SJCRH30 (cell line): ENCODE measurements at regions not wholly inside any gene's neighbourhood (a gene's known extent, or its start where the extent isn't known, plus 50 kb on each side); places are given as distances from the start of the nearest gene placed in this dataset.

ENCODE experiments used
- DNase-seq, 2 experiments: peaks; one replicate each; pipeline ENCODE4 v3.0.0-alpha.2; 2015 to 2020
- H3K27ac ChIP-seq: fragments of 250-450 bp; sonication (Bioruptor Pico); 2 replicates; pipeline ENCODE4 v1.5.1; 2020; ENCODE audit warnings: mild to moderate bottlenecking, moderate library complexity
- H3K27me3 ChIP-seq: fragments of 250-450 bp; sonication (Bioruptor Pico); 2 replicates; pipeline ENCODE4 v1.5.1; 2020; ENCODE audit warnings: mild to moderate bottlenecking, moderate library complexity
- H3K36me3 ChIP-seq: fragments of 250-450 bp; sonication (Bioruptor Pico); 2 replicates; pipeline ENCODE4 v1.5.1; 2020; ENCODE audit warnings: mild to moderate bottlenecking, moderate library complexity
- H3K4me1 ChIP-seq: fragments of 250-450 bp; sonication (Bioruptor Pico); 2 replicates; pipeline ENCODE4 v1.5.1; 2020; ENCODE audit warnings: mild to moderate bottlenecking, moderate library complexity
- H3K4me3 ChIP-seq: fragments of 250-450 bp; sonication (Bioruptor Pico); 2 replicates; pipeline ENCODE4 v1.5.1; 2020; ENCODE audit warnings: mild to moderate bottlenecking, moderate library complexity
- H3K9me3 ChIP-seq: fragments of 250-450 bp; sonication (Bioruptor Pico); replicated peaks from 2 replicates; pipeline ENCODE4 v1.5.1; 2020; ENCODE audit warnings: mild to moderate bottlenecking, moderate library complexity

DNA sequence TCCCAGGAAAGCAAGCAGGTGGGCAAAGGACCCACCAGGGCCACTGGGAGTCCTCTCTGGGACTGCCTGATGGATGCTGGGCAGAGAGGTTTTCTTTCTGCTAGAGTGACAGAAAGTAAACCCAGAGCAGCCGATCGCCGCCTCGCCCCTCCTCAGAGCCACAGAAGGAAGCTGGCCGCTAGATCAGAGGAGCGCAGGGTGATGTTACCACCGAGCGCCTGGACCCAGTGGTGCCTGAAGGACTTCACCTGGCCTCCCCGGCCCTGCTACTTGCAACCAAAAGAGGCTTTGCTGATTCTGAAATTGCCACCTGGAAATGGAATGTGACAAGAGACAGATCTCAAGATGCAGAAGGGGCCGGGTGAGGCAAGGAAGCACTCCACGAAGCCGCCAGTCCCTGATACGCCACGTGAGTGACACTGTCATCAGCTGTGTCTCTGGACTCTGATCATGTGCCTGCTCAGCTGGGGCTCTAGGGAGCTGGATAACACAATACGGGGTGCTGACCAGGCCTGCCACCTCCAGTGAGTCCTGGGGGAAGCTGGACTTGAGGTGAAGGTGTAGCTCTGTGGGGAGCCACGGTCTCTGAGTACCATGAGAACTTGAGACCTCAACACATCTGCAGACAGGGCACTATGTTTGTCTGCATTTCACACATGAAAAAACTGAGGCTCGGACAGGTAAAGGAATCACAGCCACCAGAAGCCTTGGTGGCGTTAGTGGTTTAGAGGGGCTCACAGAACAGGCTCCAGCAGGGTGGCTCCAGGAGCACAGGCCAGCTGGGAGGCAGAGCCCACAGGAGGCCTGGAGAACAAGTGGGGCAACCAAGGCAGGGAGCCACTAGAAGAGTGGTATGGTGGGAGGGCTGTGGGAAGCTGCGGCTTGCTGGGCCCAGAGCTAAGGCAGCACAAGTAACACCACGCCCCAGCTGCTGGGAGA is 137.9 kb upstream of the PRR20G start:
- peaks cover 10% of the 10 kb centered on the region; the same call in 1 of the 2 replicates for H3K27me3 ChIP-seq
- no peak for DNase-seq
- no peaks in the 10 kb centered on the region for H3K36me3 ChIP-seq
- H3K4me1 ChIP-seq, result no peaks in the 10 kb centered on the region; the same call in 1 of the 2 replicates
- no peak overlapping the region for H3K27ac ChIP-seq
- no peaks in the 10 kb centered on the region for H3K9me3 ChIP-seq
- no peak overlapping the region for H3K4me3 ChIP-seq

DNA sequence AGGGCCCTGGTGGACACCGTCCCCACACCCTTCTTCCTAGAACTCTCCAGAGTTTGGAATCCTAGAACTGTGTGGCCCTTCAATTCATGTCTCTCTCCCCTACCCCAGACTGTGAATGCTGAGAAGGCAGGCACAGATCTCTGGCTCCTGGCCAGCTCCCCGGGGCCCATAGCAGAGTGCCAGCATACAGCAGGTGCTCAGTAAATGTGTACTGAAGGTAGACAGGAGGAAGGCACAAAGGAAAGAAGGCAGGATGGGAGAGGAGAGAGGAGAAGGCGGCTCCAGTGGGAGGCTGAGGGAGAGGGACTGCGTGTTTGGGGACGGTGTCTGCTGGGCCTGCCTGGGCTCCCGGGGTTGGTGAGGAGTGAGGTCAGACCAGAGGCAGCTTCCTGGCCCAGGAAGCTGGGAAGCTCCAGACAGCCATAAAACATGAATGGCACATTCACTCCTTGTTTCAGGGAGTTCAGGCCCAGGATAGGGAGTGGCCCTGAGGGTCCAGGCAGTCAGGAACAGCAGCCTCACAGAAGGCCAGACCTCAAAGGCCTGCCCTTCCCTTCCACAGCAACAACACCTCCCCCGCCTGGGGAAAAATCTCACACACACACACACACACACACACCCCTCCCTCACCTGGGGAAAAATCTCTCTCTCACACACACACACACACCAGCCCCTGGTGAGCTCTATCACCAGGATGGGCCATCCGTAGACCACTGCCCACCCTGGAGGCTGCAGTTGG is 137.1 kb upstream of the PRR20G start:
- no peaks in the 10 kb centered on the region for H3K36me3 ChIP-seq
- H3K4me1 ChIP-seq, result no peaks in the 10 kb centered on the region; the same call in 1 of the 2 replicates
- H3K27me3 ChIP-seq, result peaks cover 10% of the 10 kb centered on the region; the same call in 1 of the 2 replicates
- no peaks in the 10 kb centered on the region for H3K9me3 ChIP-seq
- no peak overlapping the region for H3K4me3 ChIP-seq
- DNase-seq, result no peak
- no peak overlapping the region for H3K27ac ChIP-seq

DNA sequence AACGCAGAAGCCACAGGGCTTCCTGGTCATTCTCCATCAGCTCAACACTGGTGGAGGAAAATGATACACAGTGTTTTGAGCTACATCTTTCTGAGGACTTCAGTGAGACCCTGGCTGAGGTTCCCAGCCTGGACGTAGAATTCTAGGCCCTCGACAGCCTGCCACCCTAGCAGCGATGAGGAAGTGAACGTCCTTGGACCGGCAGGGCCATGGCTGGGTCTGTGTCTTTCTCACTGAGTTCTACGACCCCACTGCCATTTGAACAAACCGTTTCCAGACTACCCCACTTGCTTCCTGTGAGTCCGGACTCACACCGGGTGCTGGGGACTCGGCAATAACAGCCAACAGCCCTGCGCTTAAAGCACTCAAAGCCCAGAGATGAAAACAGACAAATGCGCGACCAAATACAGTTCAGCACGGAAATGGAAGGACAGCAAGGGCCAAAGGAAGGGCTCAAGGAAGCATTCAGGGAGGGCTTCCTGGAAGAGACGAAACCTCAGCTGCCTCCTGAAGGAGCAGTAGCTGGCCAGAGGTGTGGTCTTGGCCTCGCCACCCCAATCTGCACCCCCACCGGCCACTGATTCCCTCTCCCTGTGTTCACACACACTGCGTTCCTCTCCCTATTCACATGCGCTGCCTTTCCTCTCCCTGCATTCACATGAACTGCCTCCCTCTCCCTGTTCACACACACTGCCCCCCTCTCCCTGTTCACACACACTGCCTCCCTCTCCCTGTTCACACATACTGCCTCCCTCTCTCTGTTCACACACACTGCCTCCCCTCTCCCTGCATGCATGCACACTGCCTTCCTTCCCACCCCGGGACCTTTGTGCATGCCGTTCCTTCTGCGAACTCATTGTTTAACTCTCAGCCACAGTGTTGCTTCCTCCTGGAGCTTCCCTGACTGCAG is 136.3 kb upstream of the PRR20G start:
- H3K4me1 ChIP-seq, result no peaks in the 10 kb centered on the region; the same call in 1 of the 2 replicates
- no peaks in the 10 kb centered on the region for H3K36me3 ChIP-seq
- H3K27me3 ChIP-seq, result peaks cover 10% of the 10 kb centered on the region; the same call in 1 of the 2 replicates
- H3K4me3 ChIP-seq, result no peak overlapping the region
- DNase-seq, result no peak
- H3K27ac ChIP-seq, result no peak overlapping the region
- H3K9me3 ChIP-seq, result no peaks in the 10 kb centered on the region

DNA sequence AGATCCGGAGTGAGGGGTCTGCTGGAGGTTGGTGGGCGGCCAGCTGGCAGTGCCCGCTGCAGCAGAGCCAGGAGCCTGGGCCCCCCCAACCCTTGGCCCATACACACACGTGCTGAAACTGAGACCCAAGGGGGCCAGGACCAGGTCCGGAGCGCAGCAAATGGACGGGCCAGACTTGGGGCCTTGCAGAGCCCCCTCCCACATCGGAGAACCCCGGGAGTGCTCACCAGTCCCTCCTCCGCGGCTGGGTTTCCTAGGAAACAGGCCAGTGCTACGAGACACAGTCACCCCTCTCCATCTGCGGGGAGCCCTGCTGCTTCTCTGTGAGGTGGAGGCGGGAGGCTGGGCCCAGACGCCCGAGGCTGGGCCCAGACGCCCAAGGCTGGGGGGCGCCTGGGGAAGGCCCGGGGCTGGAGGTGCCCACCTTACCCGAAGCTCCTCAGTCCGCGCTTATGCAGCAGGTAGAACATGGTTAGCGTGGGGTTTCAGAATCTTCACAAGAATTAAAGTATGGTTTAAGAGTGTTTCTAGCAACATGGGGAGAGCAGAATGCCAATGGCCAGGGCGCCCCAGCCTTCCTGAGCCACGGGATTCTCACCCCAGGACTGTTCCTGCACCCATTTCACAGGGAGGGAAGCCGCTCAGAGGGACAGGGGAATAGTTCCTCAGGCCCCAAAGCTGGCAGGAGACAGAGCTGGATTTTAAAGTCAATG is 135.0 kb upstream of the PRR20G start:
- H3K9me3 ChIP-seq, result no peaks in the 10 kb centered on the region
- H3K36me3 ChIP-seq, result no peaks in the 10 kb centered on the region
- DNase-seq, result no peak
- no peak overlapping the region for H3K27ac ChIP-seq
- no peaks in the 10 kb centered on the region; the same call in 1 of the 2 replicates for H3K4me1 ChIP-seq
- H3K4me3 ChIP-seq, result no peak overlapping the region
- peaks cover 12% of the 10 kb centered on the region; the same call in 1 of the 2 replicates for H3K27me3 ChIP-seq

DNA sequence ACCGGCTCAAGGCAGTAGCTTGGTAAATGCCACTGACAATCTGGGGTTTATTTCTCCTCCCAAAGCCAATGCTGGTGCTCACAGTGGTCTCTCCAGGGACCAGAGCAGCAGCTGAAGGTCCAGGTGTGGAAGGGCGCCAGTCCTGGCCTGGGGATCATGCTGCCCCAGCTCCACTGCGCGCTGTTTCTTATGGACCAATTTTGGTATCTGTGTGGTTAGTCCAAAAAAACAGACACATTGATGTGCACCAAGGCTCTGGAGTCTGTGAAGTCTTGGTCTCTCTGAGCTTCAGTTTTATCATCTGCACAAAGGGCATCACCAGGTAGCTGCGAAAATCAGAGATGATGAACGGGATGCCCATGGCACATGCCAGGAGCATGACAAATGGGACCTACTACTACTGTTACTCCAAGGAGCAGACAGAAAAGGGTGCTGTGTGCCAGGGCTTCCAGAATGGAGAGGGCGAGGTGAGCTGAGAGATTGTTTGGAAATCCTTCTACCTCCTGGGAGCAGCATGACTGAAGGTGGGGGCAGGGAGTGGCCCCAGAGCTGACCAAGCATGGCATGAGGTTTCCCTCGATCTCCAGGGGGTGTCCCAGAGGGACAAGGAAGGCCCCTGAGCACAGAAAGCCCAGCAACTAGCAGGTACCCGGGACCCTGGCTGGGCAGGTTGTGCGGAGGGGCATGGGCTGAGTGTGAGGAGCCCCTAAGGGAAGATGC is 134.3 kb upstream of the PRR20G start:
- H3K9me3 ChIP-seq, result no peaks in the 10 kb centered on the region
- no peak for DNase-seq
- H3K4me3 ChIP-seq, result no peak overlapping the region
- no peaks in the 10 kb centered on the region for H3K36me3 ChIP-seq
- H3K27me3 ChIP-seq, result peaks cover 17% of the 10 kb centered on the region; the same call in 1 of the 2 replicates
- no peaks in the 10 kb centered on the region; the same call in 1 of the 2 replicates for H3K4me1 ChIP-seq
- H3K27ac ChIP-seq, result no peak overlapping the region

DNA sequence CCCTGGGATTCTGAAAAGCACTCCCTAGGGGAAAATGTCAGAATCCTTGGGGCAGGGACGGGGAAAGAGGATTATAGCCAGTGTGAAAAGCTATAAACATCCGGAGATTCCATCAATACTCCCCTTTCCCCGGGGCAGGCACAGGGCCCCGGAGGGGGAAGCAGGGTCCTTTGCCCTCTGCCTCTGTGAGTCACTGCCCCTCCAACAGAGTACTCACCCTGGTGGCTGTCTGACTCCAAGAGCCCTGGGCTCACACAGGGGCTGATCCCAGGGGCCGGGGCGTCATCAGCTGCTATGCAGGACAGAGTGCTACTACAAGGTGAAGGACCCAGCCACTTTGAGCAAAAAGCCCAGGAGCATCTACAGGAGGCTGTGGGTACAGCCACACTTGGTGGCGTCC is 133.0 kb upstream of the PRR20G start:
- Histone ChIP-seq H3K4me1 (no peaks in the 10 kb centered on the region; the same call in 1 of the 2 replicates), H3K27ac (no peak overlapping the region), H3K36me3 (no peaks in the 10 kb centered on the region), H3K9me3 (no peaks in the 10 kb centered on the region), H3K27me3 (peaks cover 22% of the 10 kb centered on the region; the same call in 1 of the 2 replicates), H3K4me3 (no peak overlapping the region)
- no peak for DNase-seq

DNA sequence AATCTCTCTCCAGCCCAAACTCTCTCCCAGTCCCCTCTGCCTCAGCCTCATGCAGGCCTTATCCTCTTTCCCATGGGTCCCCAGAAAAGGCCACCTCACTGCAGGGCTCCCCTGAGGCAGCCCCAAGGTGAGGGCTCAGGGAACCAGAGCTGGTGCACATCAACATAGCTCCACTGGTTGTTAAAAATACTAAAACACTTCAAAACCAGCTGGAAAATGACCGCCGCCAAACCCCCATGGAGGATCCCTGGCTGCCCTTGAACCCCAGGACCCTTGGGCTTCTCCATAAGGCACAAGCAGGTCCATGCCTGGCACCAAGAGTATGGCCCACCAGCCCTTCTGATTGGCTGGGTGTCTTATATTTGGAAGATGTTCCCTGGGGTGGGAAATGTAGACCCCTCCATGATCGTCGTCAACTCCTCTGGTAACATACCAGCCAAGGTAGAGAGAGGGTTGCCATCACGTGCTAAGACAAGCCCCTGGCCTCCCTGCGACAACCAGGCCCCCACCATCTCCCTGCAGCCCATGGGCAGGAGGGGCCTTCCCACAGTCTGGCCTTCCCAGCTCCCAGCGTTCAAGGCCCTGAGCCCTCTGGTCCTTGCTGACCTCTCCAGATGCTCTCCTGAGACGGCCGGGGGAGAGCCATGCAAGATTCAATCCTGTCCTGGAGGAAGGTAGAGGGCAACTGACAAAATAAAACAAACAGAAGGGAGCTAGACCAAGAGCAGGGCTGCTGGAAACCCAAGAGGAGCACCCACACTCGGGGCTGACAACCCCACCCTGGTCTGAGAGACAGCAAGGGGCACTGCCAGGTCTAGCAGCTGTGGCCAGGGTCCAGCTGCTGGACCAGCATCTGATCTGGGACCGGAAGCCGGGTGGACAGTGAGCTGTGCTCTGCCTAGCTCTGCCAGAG is 132.1 kb upstream of the PRR20G start:
- DNase-seq, result no peak
- Histone ChIP-seq H3K36me3 (no peaks in the 10 kb centered on the region), H3K9me3 (no peaks in the 10 kb centered on the region), H3K4me3 (no peak overlapping the region), H3K4me1 (no peaks in the 10 kb centered on the region; the same call in 1 of the 2 replicates), H3K27ac (no peak overlapping the region), H3K27me3 (peaks cover 22% of the 10 kb centered on the region; the same call in 1 of the 2 replicates)

DNA sequence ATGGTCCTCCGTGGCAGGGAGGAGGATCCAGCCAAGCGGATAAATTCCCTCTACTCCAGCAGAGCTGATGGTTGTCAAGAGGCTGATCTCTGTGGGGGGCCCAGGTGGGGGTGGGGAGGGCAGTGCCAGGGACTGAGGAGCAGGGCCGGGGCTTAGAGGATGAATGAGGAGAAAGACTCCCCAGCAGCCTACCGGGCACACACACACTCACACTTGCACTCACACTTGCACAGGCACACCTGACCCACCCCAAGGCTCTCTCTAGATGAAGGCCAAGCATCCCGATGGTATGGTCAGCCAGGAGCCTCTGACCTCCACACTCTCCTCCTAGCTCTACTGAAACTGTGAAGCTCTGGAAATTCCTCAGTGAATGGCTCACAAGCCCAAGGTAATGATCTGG is 131.3 kb upstream of the PRR20G start:
- Histone ChIP-seq H3K4me3 (no peak overlapping the region), H3K27ac (no peak overlapping the region), H3K27me3 (peaks cover 22% of the 10 kb centered on the region; the same call in 1 of the 2 replicates), H3K4me1 (no peaks in the 10 kb centered on the region; the same call in 1 of the 2 replicates), H3K36me3 (no peaks in the 10 kb centered on the region), H3K9me3 (no peaks in the 10 kb centered on the region)
- DNase-seq, result no peak

DNA sequence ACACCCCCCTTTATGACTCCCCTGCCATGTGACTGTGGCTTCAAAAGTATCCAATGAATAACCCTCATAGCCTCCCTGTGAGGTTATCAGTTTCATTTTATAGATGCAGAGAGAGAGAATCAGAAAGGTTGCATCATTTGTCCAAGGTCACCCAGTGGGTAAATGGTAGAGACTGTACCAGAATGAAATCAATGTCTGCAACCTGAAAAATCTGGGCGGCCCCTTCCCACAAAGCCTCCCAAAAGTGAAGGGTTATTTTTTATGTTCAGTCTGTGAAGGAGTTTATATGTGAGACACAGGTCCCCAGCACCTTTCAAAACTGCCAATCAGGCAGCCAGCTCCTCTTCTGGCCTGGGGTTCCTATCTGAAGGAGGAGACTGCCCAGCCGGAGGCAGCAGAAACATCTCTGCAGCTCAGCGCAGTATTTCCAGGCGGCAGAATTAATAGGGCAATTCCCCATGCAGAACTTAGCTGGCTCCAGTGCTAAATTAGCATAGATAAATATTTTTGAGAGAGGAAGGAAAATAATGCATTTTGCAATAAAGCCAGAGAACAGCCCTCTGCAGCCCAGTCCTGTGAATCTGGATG is 130.8 kb upstream of the PRR20G start:
- Histone ChIP-seq H3K4me3 (no peak overlapping the region), H3K9me3 (no peaks in the 10 kb centered on the region), H3K27me3 (peaks cover 22% of the 10 kb centered on the region; the same call in 1 of the 2 replicates), H3K36me3 (no peaks in the 10 kb centered on the region), H3K27ac (no peak overlapping the region), H3K4me1 (no peaks in the 10 kb centered on the region; the same call in 1 of the 2 replicates)
- DNase-seq, result no peak

DNA sequence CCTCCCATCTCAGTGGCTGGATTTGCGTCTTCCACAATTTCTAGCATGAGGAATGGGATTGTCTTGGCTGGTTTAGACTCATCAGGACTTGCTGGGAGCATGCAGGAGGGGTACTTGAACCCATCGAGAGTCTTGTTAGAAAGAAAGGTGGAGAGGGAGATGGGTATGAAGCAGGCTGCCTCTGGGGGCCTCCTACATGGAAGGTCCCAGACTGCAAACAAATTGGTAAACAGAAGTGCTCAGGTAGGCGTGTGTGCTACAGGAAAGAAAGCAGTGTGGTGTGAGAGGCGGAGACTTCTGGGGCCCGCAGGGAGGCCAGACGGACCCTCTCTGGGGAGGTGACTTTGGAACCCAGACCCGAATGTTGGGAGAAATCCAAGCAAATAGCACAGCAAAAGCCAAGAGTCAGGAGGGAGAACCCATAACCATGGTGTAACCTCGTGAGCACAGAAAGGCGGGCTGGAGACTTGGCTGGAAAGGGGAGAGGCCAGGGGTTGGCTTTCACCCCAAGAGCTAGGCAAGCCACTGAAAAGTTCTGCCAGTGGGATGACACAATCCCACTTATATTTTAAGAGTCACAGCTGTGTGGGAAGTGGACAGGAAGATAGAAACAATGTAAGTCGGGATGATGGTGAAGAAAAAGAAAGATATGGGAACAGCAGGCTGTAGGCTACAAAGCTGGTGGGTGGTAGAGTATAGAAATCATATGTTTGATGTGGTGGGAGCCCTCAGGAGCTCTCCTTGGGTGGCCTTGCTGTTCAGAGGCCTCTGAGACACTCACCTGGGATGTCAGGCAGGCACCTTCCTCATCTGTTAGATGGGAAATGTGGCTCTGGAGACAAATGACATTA is 130.1 kb upstream of the PRR20G start:
- no peak for DNase-seq
- no peak overlapping the region for H3K27ac ChIP-seq
- H3K4me1 ChIP-seq, result no peaks in the 10 kb centered on the region; the same call in 1 of the 2 replicates
- H3K27me3 ChIP-seq, result peaks cover 22% of the 10 kb centered on the region; the same call in 1 of the 2 replicates
- no peak overlapping the region for H3K4me3 ChIP-seq
- H3K36me3 ChIP-seq, result no peaks in the 10 kb centered on the region
- H3K9me3 ChIP-seq, result no peaks in the 10 kb centered on the region

DNA sequence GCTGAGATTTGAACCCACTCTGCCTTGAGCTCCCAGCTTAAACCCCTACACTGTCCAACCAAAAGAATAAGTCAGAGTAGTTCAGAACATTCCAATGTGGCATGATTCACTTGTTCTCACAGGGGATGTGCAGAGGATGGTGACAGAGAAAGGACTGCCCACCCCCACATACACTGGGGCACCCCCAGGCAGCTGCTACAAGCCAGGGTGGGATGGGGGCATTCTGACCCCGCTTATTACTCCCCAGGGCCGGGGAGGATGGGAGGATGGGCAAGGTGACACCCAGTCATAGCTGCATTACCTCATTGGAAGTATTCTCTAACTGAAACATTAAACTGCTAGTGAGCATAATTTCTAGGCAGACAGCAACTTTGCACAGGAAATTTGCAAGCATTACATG is 126.0 kb upstream of the PRR20G start:
- Histone ChIP-seq H3K9me3 (no peaks in the 10 kb centered on the region), H3K4me1 (no peaks in the 10 kb centered on the region), H3K4me3 (no peak overlapping the region), H3K27ac (no peak overlapping the region), H3K27me3 (peaks cover 18% of the 10 kb centered on the region; the same call in 1 of the 2 replicates), H3K36me3 (no peaks in the 10 kb centered on the region)
- DNase-seq, result no peak
